Prostate gland (tissue), 2 donors: ENCODE measurements at regions not wholly inside any gene's neighbourhood (a gene's known extent, or its start where the extent isn't known, plus 50 kb on each side); places are given as distances from the start of the nearest gene placed in this dataset.

Experiments used
- DNase-seq: peaks from one replicate; pipeline ENCODE4 v3.0.0-alpha.2; 2019; ENCODE audit warnings: low spot score
- H3K27ac ChIP-seq, 2 donors: fragments of 200-600 bp; sonication (generic); 2 replicates each; pipeline ENCODE4 v1.5.1; 2017 to 2019
- H3K27me3 ChIP-seq: fragments of 200-600 bp; sonication (generic); replicated peaks from 2 replicates; pipeline ENCODE4 v1.5.1; 2019; ENCODE audit not compliant: insufficient read depth
- H3K36me3 ChIP-seq, 2 donors: fragments of 200-600 bp; sonication (generic); 1 replicate in 1 of 2; 2 replicates in 1 of 2; pipeline versions ENCODE4 v1.5.1 to v1.8.1; 2017 to 2019
- H3K4me1 ChIP-seq: fragments of 200-600 bp; sonication (generic); replicated peaks from 2 replicates; pipeline ENCODE4 v1.5.1; 2019
- H3K4me3 ChIP-seq, 2 donors: fragments of 200-600 bp; sonication (generic); 2 replicates each; pipeline ENCODE4 v1.5.1; 2017 to 2019
- H3K9me3 ChIP-seq: fragments of 200-600 bp; sonication (generic); 2 replicates; pipeline ENCODE4 v1.5.1; 2017
- CTCF ChIP-seq, 4 experiments: fragments of 200-600 bp in 2 of 4; fragments of 450-650 bp in 2 of 4; sonication (generic) in 2 of 4; IDR thresholded peaks; 1 replicate in 3 of 4; 2 replicates in 1 of 4; pipeline ENCODE4 v1.5.1; 2016 to 2019; ENCODE audit warnings: antibody characterized with exemption in 4 of 4, mild to moderate bottlenecking in 2 of 4, moderate library complexity in 2 of 4
- POLR2A ChIP-seq: fragments of 450-650 bp; IDR thresholded peaks from one replicate; pipeline ENCODE4 v1.6.1; 2016; ENCODE audit warnings: antibody characterized with exemption, mild to moderate bottlenecking
- POLR2AphosphoS5 ChIP-seq: sonication (generic); formaldehyde crosslinking; IDR thresholded peaks from one replicate; pipeline ENCODE4 v1.6.1; 2017; ENCODE audit warnings: antibody characterized with exemption
- WGBS: methylation state at CpG from one replicate; pipeline ENCODE4 v1.1.5; 2018; 5-methylcytosine and 5-hydroxymethylcytosine counted together
- intact Hi-C: fragments of 100-400 bp; cut with DNase I; formaldehyde crosslinking; loops from one replicate; pipeline ENCODE4 v1.14.2; 2022

GRCh38 chr12:111074965-111075364 lies 154.6 kb upstream of the MYL2 start:
- H3K4me1 ChIP-seq: peaks cover 10% of the 10 kb centered on the region
- WGBS: 95% methylated on average over 10 of the region's 10 CpGs
- H3K4me3 ChIP-seq: peak overlapping the region; percentile 2 to 8
- H3K36me3 ChIP-seq: no peaks in the 10 kb centered on the region
- H3K9me3 ChIP-seq: no peaks in the 10 kb centered on the region
- peak overlapping the region; percentile 87 to 94 for H3K27ac ChIP-seq
- intact Hi-C loops: no loop called here
- TF ChIP-seq POLR2AphosphoS5 (no peak), POLR2A (no peak), CTCF (IDR thresholded peaks at IDR 0.05) (no peak)
- no peaks in the 10 kb centered on the region for H3K27me3 ChIP-seq
- no peak for DNase-seq

- H3K27me3 ChIP-seq: no peaks in the 10 kb centered on the region
- H3K27ac ChIP-seq: peak overlapping the region; percentile 87 to 94
- TF ChIP-seq CTCF (IDR thresholded peaks at IDR 0.05): no peak
- TF ChIP-seq POLR2AphosphoS5: peak; percentile 43
- H3K36me3 ChIP-seq: no peaks in the 10 kb centered on the region
- H3K9me3 ChIP-seq: no peaks in the 10 kb centered on the region
- 67% methylated on average over 8 of the region's 8 CpGs for WGBS
- peak; percentile 62 for DNase-seq
- H3K4me3 ChIP-seq: peak overlapping the region; percentile 2 to 8
- intact Hi-C loops: no loop called here
- peaks cover 10% of the 10 kb centered on the region for H3K4me1 ChIP-seq
These were observed 154.2 kb upstream of the MYL2 start for GRCh38 chr12:111074559-111074958.

GRCh38 chr12:111073370-111073769 lies 153.0 kb upstream of the MYL2 start:
- no peak for TF ChIP-seq POLR2A
- no peak for TF ChIP-seq CTCF (IDR thresholded peaks at IDR 0.05)
- TF ChIP-seq POLR2AphosphoS5: no peak
- DNase-seq: no peak
- H3K9me3 ChIP-seq: no peaks in the 10 kb centered on the region
- intact Hi-C loops: no loop called here
- peak overlapping the region; percentile 87 to 94 for H3K27ac ChIP-seq
- no peaks in the 10 kb centered on the region for H3K27me3 ChIP-seq
- peaks cover 18% of the 10 kb centered on the region for H3K4me1 ChIP-seq
- 93% methylated on average over 4 of the region's 4 CpGs for WGBS
- no peaks in the 10 kb centered on the region for H3K36me3 ChIP-seq
- no peak overlapping the region for H3K4me3 ChIP-seq

- H3K27ac ChIP-seq: peak overlapping the region; percentile 22 to 94
- H3K27me3 ChIP-seq: no peaks in the 10 kb centered on the region
- no peak for TF ChIP-seq POLR2AphosphoS5
- no peak for TF ChIP-seq POLR2A
- no peak for TF ChIP-seq CTCF (IDR thresholded peaks at IDR 0.05)
- no peak for DNase-seq
- H3K9me3 ChIP-seq: no peaks in the 10 kb centered on the region
- no peaks in the 10 kb centered on the region for H3K36me3 ChIP-seq
- H3K4me1 ChIP-seq: peaks cover 20% of the 10 kb centered on the region
- intact Hi-C loops: no loop called here
- H3K4me3 ChIP-seq: no peak overlapping the region
These were observed 151.9 kb upstream of the MYL2 start for GRCh38 chr12:111072299-111072698.

GRCh38 chr12:111069886-111070285 lies 149.5 kb upstream of the MYL2 start:
- Histone ChIP-seq H3K9me3 (no peaks in the 10 kb centered on the region), H3K36me3 (no peaks in the 10 kb centered on the region), H3K27me3 (no peaks in the 10 kb centered on the region), H3K27ac (peak overlapping the region; percentile 88 to 94), H3K4me3 (no peak overlapping the region), H3K4me1 (peaks cover 9% of the 10 kb centered on the region)
- no peak for DNase-seq
- 82% methylated on average over 1 of the region's 4 CpGs for WGBS
- intact Hi-C loops: no loop called here
- TF ChIP-seq POLR2A (no peak), POLR2AphosphoS5 (no peak), CTCF (IDR thresholded peaks at IDR 0.05) (no peak)
